HCT116 (cell line): ENCODE measurements at regions not wholly inside any gene's neighbourhood (a gene's known extent, or its start where the extent isn't known, plus 50 kb on each side); places are given as distances from the start of the nearest gene placed in this dataset.

Experiments
- ATAC-seq: fragments of 200-7000 bp; cut with Tn5 transposase; 2 replicates; pipeline ENCODE4 v1.9.1; 2020; ENCODE audit warnings: mild to moderate bottlenecking, moderate library complexity
- BruUV-seq: library from RNA; stranded (reverse); fragments of 400-500 nt; replicated peaks from 2 replicates; lab custom pipeline; 2021; lab: Mats Ljungman, UMichigan
- CTCF ChIA-PET: fragments of 300-600 bp; sonication (Branson Sonifier 250); formaldehyde crosslinking; loops from one replicate; lab custom pipeline; 2021; ENCODE audit warnings: antibody characterized with exemption; lab: Charles Lee
- POLR2A ChIA-PET: fragments of 300-600, 350-600 bp; sonication (Branson Sonifier 250); formaldehyde crosslinking; loops from one replicate; lab custom pipeline; 2021; ENCODE audit warnings: antibody characterized with exemption; lab: Charles Lee
- RAD21 ChIA-PET, 2 experiments: fragments of 300-600 bp; sonication (Branson Sonifier 250); formaldehyde crosslinking; loops; one replicate each; lab custom pipeline; 2023; ENCODE audit warnings: low total read pairs in 2 of 2; ENCODE audit not compliant: uncharacterized antibody in 2 of 2, unreplicated experiment in 2 of 2, low non-redundant PET in 1 of 2; lab: Charles Lee
- DNase-seq: peaks from one replicate; pipeline ENCODE4 v3.0.0-alpha.2; 2010; ENCODE audit warnings: low read depth, low spot score
- H2AFZ ChIP-seq: fragments of 200-600 bp; shearing (Covaris generic), sonication (generic); 2 replicates; pipeline ENCODE4 v1.6.1; 2017; ENCODE audit warnings: low read depth, mixed run types, mixed read lengths, antibody characterized with exemption, low read length; ENCODE audit not compliant: poor library complexity, severe bottlenecking
- H3K27ac ChIP-seq: 2 replicates; pipeline ENCODE4 v1.5.1; 2012; ENCODE audit warnings: low read depth, low read length
- H3K27me3 ChIP-seq: fragments of 200-600 bp; sonication (generic); 2 replicates; pipeline ENCODE4 v1.6.1; 2016; ENCODE audit warnings: mixed run types, low read length, mixed read lengths; ENCODE audit not compliant: insufficient read depth
- H3K36me3 ChIP-seq, 2 experiments: fragments of 200-500 bp in 1 of 2; fragments of 200-600 bp in 1 of 2; sonication (Bioruptor generic) in 1 of 2; sonication (generic) in 1 of 2; 2 replicates each; pipeline versions ENCODE4 v1.5.1 to v1.6.1; 2014 to 2016; ENCODE audit warnings: low read length in 2 of 2, inconsistent platforms in 1 of 2, mixed read lengths in 1 of 2, mixed run types in 1 of 2; ENCODE audit not compliant: insufficient read depth in 2 of 2, control insufficient read depth in 1 of 2
- H3K4me1 ChIP-seq, 2 experiments: fragments of 200-600 bp in 1 of 2; sonication (generic) in 1 of 2; 2 replicates each; pipeline versions ENCODE4 v1.5.1 to v1.6.1; 2012 to 2017; ENCODE audit warnings: low read length in 2 of 2, inconsistent platforms in 1 of 2, mild to moderate bottlenecking in 1 of 2, mixed read lengths in 1 of 2, mixed run types in 1 of 2, moderate library complexity in 1 of 2; ENCODE audit not compliant: insufficient read depth in 2 of 2, control insufficient read depth in 1 of 2
- H3K4me2 ChIP-seq: fragments of 200-600 bp; sonication (generic); 2 replicates; pipeline ENCODE4 v1.6.1; 2017; ENCODE audit warnings: mixed run types, low read length, mixed read lengths
- H3K4me3 ChIP-seq, 2 experiments: fragments of 200-600 bp in 1 of 2; sonication (generic) in 1 of 2; replicated peaks in 1 of 2; 2 replicates each; pipeline ENCODE4 v1.5.1; 2011 to 2016; ENCODE audit warnings: low read length in 2 of 2, control low read depth in 1 of 2, low read depth in 1 of 2, mild to moderate bottlenecking in 1 of 2, mixed read lengths in 1 of 2, mixed run types in 1 of 2
- H3K79me2 ChIP-seq: fragments of 200-600 bp; sonication (generic); 2 replicates; pipeline ENCODE4 v1.6.1; 2017; ENCODE audit warnings: mild to moderate bottlenecking, mixed run types, low read length, moderate library complexity, mixed read lengths; ENCODE audit not compliant: insufficient read depth
- H3K9ac ChIP-seq: fragments of 200-600 bp; sonication (generic); 2 replicates; pipeline ENCODE4 v1.6.1; 2016; ENCODE audit warnings: low read length, mixed read lengths
- H3K9me2 ChIP-seq: fragments of 200-600 bp; sonication (generic), shearing (Covaris generic); 2 replicates; pipeline ENCODE4 v1.6.1; 2017; ENCODE audit warnings: mixed run types, mild to moderate bottlenecking, moderate library complexity; ENCODE audit not compliant: insufficient read depth
- H3K9me3 ChIP-seq, 2 experiments: fragments of 200-500 bp in 1 of 2; fragments of 200-600 bp in 1 of 2; sonication (Bioruptor generic) in 1 of 2; sonication (generic) in 1 of 2; 2 replicates each; pipeline ENCODE4 v1.6.1; 2014 to 2017; ENCODE audit warnings: low read length in 2 of 2, mixed read lengths in 2 of 2, inconsistent platforms in 1 of 2, low read depth in 1 of 2, mild to moderate bottlenecking in 1 of 2, mixed run types in 1 of 2, moderate library complexity in 1 of 2; ENCODE audit not compliant: control insufficient read depth in 1 of 2, insufficient read depth in 1 of 2
- H4K20me1 ChIP-seq: fragments of 200-600 bp; sonication (generic), shearing (Covaris generic); 2 replicates; pipeline ENCODE4 v1.6.1; 2017; ENCODE audit warnings: mixed run types, mild to moderate bottlenecking, moderate library complexity; ENCODE audit not compliant: insufficient read depth
- CBX3 ChIP-seq: IDR thresholded peaks from 2 replicates; pipeline ENCODE4 v1.6.1; 2012; ENCODE audit warnings: low read depth
- ELF1 ChIP-seq: IDR thresholded peaks from 2 replicates; pipeline ENCODE4 v1.6.1; 2012; ENCODE audit warnings: low read depth, borderline replicate concordance
- EZH2phosphoT487 ChIP-seq: fragments of 200-600 bp; IDR thresholded peaks from 2 replicates; pipeline ENCODE4 v1.6.1; 2018; ENCODE audit warnings: antibody characterized with exemption, borderline replicate concordance
- FOSL1 ChIP-seq: IDR thresholded peaks from 2 replicates; pipeline ENCODE4 v1.6.1; 2012; ENCODE audit warnings: low read depth
- POLR2A ChIP-seq: IDR thresholded peaks from 2 replicates; pipeline ENCODE4 v1.7.0; 2011; ENCODE audit warnings: borderline replicate concordance; ENCODE audit not compliant: insufficient read depth, insufficient read length; ENCODE audit errors: extremely low read depth
- RAD21 ChIP-seq: IDR thresholded peaks from 2 replicates; pipeline ENCODE4 v1.6.1; 2012; ENCODE audit warnings: low read depth, mild to moderate bottlenecking
- SRF ChIP-seq: IDR thresholded peaks from 2 replicates; pipeline ENCODE4 v1.6.1; 2012; ENCODE audit warnings: low read depth
- YY1 ChIP-seq: IDR thresholded peaks from 2 replicates; pipeline ENCODE4 v1.6.1; 2011; ENCODE audit warnings: low read length, low read depth, moderate library complexity, mild to moderate bottlenecking; ENCODE audit not compliant: insufficient replicate concordance; ENCODE audit errors: extremely low read depth
- intact Hi-C: fragments of 100-400 bp; cut with micrococcal nuclease; formaldehyde crosslinking; loops from 2 replicates; pipeline ENCODE4 v1.10.0; 2022
- TF ChIP-seq, protein P1 (sequence below): IDR thresholded peaks from 2 replicates; pipeline ENCODE4 v1.6.1; 2011; ENCODE audit warnings: mild to moderate bottlenecking, low read length, moderate library complexity; ENCODE audit not compliant: insufficient replicate concordance; ENCODE audit errors: extremely low read depth
- TF ChIP-seq, protein P2 (sequence below), 3 experiments: fragments of 200-600 bp in 1 of 3; sonication (generic) in 1 of 3; IDR thresholded peaks in 2 of 3; conservative IDR thresholded peaks in 1 of 3; 2 replicates each; pipeline ENCODE4 v1.5.1; 2012 to 2017; ENCODE audit warnings: low read depth in 2 of 3, low read length in 2 of 3, antibody characterized with exemption in 1 of 3, borderline replicate concordance in 1 of 3, control low read depth in 1 of 3, mild to moderate bottlenecking in 1 of 3, mixed read lengths in 1 of 3, mixed run types in 1 of 3, moderate library complexity in 1 of 3; ENCODE audit not compliant: insufficient read depth in 1 of 3

DNA sequence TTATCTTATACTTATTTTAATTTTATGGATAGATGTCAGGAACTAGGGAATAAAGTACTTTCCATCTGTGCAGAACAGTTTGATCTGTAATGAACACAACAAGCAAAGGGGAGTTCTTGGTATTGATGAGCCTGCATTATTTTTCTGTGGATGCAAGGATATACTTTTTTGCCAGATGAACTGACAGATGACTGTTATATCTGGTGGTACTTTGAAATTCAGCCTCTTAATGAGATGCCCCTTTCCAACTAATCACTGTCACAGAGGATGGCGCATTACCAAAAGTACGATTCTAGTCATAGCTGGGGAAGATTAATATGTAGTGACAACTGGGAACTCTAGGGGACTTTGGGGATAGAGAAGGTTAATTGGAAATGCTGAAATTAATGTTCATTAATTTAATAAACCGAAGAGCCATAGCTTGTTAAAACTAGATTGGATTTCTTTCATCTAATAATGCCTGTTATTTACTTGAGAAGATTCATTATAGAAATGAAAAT lies 603.4 kb upstream of the CNTN5 start:
- ChIA-PET RAD21 (no interaction called here), CTCF (no interaction called here), POLR2A (no interaction called here)
- H3K9me3 ChIP-seq, result peaks cover 0 to 7% of the 10 kb centered on the region in 2 experiments; a peak in 2 of 4 replicates
- H4K20me1 ChIP-seq, result no peaks in the 10 kb centered on the region
- H3K27me3 ChIP-seq, result no peaks in the 10 kb centered on the region
- H3K79me2 ChIP-seq, result no peaks in the 10 kb centered on the region
- no peaks in the 10 kb centered on the region for H3K9me2 ChIP-seq
- DNase-seq (no peak), ATAC-seq (no peak)
- H2AFZ ChIP-seq, result no peak overlapping the region
- intact Hi-C loops, result no loop called here
- no peak for TF ChIP-seq FOSL1
- TF ChIP-seq, protein P1, sequence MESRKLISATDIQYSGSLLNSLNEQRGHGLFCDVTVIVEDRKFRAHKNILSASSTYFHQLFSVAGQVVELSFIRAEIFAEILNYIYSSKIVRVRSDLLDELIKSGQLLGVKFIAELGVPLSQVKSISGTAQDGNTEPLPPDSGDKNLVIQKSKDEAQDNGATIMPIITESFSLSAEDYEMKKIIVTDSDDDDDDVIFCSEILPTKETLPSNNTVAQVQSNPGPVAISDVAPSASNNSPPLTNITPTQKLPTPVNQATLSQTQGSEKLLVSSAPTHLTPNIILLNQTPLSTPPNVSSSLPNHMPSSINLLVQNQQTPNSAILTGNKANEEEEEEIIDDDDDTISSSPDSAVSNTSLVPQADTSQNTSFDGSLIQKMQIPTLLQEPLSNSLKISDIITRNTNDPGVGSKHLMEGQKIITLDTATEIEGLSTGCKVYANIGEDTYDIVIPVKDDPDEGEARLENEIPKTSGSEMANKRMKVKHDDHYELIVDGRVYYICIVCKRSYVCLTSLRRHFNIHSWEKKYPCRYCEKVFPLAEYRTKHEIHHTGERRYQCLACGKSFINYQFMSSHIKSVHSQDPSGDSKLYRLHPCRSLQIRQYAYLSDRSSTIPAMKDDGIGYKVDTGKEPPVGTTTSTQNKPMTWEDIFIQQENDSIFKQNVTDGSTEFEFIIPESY, result no peak
- TF ChIP-seq YY1, result no peak
- TF ChIP-seq ELF1, result no peak
- no peak for TF ChIP-seq POLR2A
- TF ChIP-seq RAD21, result no peak
- TF ChIP-seq, protein P2, sequence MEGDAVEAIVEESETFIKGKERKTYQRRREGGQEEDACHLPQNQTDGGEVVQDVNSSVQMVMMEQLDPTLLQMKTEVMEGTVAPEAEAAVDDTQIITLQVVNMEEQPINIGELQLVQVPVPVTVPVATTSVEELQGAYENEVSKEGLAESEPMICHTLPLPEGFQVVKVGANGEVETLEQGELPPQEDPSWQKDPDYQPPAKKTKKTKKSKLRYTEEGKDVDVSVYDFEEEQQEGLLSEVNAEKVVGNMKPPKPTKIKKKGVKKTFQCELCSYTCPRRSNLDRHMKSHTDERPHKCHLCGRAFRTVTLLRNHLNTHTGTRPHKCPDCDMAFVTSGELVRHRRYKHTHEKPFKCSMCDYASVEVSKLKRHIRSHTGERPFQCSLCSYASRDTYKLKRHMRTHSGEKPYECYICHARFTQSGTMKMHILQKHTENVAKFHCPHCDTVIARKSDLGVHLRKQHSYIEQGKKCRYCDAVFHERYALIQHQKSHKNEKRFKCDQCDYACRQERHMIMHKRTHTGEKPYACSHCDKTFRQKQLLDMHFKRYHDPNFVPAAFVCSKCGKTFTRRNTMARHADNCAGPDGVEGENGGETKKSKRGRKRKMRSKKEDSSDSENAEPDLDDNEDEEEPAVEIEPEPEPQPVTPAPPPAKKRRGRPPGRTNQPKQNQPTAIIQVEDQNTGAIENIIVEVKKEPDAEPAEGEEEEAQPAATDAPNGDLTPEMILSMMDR (IDR thresholded peaks at IDR 0.05 in 2 of 3, conservative IDR thresholded peaks at IDR 0.05 in 1 of 3; ENCODE audit: borderline replicate concordance in 1 of 3, insufficient read depth in 1 of 3, low read depth in 2 of 3, low read length in 2 of 3), result no peak
- no peak for TF ChIP-seq SRF
- no peak for TF ChIP-seq EZH2phosphoT487
- no peak for TF ChIP-seq CBX3
- no peak overlapping the region for H3K4me2 ChIP-seq
- BruUV-seq, result no TSS peak
- no peaks in the 10 kb centered on the region for H3K36me3 ChIP-seq
- H3K4me3 ChIP-seq, result no peak overlapping the region
- H3K4me1 ChIP-seq, result no peaks in the 10 kb centered on the region
- H3K9ac ChIP-seq, result no peak overlapping the region
- no peak overlapping the region for H3K27ac ChIP-seq
